NCI-H2081 (cell line): ENCODE measurements at regions not wholly inside any gene's neighbourhood (a gene's known extent, or its start where the extent isn't known, plus 50 kb on each side); places are given as distances from the start of the nearest gene placed in this dataset.

Source experiments
- DNase-seq, 2 experiments: peaks; one replicate each; lab custom pipeline; 2025; lab: John Stamatoyannopoulos, UW

DNA sequence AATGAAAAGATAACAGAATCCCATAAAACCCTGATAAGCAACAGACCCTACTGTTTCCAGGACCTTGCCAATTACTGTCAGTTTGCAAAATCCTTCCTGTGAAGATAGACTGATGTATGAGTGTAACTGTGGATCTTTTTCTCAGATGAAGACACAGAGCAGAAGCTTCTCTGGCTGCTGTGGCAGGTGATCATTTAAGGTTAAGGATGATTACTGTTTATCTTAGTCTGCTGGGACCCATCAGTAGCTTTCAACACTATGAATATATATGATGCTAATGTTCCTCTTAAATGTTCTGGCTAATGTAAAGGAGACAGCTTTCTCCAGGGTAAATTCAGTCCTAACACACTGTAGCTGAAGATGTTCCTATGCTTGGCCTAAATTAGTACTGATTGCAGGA, 56.0 kb upstream of the CTTNBP2 start:
- no peak for DNase-seq

GRCh38 chr7:117931314-117931713, 58.1 kb upstream of the CTTNBP2 start:
- no peak for DNase-seq

DNA sequence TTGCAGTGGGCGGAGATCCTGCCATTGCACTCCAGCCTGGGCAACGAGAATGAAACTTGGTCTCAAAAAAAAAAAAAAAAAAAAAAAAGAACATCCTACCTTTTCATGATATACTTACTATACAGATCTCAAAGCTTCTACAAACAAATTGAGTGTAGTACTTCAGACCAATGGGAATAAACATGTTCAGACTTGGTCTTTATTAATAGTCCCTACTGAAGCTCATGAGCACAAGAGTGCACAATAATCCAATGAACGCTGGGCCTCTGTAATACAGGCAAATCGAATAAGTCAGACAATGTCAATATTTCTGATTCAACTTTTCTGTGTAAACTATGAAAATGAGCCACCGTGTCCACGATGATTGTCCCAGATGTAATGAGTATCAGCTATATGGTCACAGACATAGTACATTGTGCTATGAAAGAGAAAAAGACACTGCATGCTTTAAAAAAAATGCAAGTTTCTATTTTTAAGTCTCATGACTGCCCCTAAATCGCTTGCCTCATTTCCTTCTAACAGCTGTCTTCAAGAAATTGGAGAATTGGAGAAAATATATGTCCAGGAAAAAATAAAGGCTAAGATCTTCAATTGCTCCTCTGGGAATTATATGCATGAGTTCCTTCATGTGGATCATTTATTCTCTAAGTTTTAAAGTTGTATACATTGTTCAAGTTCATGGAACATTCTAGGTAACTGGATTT, 64.0 kb upstream of the CTTNBP2 start:
- no peak for DNase-seq

DNA sequence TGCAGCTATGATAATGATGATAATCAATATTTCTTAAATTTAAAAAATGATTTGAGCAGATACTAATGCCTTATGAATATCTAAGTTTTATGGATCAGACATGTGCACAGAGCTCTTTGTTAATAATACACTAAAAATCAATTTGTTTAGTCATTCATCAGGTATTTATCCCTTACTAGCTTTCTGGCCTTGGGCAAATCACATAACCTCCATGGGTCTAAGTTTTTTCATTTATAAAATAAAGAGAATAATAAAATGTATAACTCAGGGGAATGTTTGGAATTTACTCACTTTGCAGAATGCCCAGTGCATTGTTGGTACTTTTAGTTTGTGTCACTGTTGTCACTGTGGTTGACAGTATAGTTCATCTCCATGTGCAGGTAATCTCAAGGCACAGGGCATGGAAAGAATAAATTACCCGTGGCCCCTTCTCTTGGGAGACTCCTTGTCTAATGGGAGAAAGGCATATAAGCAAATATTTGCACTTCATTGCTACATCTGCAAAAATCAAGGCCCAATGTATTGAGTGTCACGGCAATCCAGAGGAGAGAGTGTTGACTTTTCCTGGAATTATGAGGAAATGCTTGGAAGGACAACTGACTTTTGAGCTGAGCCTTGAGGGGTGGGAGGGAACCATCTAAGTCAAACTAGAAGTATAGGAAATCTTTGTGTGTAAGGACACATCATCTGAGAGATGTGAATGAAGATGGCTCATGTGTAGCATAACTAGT, 64.7 kb upstream of the CTTNBP2 start:
- no peak for DNase-seq

DNA sequence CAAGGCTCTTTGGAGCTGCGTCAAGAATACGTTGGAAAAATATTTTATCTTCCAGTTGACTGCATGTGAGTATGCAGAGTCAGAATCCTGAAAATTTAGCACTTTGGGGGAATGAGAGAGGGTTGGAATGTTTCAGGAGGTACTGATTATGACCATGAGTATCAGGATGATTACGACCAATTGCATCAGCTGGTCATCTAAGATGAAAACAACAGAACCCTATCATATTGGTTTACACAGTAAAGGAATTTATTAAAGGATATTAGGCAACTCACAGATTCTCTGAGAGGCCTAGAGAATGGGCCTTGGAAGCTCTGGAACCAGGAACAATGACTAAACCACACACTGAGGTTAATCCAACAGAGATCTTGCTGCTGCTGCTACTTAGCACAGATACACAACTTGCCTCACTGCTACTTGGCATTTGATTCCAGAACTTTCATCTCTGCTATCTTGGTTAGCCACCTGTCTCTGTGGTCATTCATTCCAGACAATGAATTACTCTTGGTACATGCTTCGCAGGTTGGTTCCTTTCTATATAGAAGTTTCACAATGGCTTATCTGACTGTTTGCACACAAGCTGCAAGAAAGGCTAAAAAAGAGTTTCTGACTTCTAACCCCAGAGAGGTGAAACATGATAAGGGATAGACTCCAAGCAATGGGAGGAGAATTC, 68.0 kb upstream of the CTTNBP2 start:
- no peak for DNase-seq

- no peak for DNase-seq
These were observed 69.5 kb upstream of the CTTNBP2 start for GRCh38 chr7:117942780-117943179.

DNA sequence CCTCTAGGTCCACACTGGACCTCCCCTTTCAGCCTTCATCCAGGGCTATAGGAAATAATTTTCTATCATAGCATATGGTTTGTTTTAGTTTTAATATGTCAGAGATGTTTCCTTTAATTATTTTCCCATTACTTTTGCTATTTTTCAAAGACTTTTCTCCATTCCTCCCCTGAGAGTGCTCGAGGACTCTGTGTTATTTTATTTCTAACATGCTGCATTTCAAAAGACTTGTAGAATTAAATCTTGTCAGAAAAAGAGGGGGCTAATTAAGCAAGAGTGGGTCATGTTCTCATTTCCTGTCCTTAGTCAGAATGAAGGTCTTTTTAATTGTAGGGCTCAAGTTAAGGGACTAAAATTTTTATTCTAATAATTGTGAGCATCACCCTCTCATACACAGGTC, 71.6 kb upstream of the CTTNBP2 start:
- DNase-seq: no peak

DNA sequence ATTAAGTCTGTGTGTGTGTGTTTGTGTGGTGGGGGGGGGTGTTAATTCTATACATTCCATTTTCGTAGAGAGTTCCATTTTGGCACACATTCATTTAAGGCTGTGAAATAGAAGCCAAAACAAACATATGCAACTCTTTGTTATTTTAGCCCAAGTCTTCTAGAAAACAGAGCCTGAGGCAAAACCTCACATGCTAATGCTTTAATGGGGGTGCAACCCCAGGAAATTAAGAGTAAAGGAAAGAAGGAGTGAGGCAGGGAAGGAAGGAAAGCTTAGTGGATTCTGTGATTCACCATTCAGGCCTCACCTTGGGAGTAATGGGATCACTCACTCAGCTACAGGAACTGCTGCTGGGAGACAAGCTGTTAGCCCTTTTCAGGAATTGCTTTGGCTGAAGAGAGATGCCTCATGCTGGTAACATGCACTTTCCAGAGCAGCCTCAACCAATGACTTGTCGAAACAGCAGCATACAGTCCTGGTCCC, 73.0 kb upstream of the CTTNBP2 start:
- DNase-seq: peak; percentile 25 to 37

- DNase-seq: no peak
These were observed 76.0 kb upstream of the CTTNBP2 start for GRCh38 chr7:117949232-117949631.

DNA sequence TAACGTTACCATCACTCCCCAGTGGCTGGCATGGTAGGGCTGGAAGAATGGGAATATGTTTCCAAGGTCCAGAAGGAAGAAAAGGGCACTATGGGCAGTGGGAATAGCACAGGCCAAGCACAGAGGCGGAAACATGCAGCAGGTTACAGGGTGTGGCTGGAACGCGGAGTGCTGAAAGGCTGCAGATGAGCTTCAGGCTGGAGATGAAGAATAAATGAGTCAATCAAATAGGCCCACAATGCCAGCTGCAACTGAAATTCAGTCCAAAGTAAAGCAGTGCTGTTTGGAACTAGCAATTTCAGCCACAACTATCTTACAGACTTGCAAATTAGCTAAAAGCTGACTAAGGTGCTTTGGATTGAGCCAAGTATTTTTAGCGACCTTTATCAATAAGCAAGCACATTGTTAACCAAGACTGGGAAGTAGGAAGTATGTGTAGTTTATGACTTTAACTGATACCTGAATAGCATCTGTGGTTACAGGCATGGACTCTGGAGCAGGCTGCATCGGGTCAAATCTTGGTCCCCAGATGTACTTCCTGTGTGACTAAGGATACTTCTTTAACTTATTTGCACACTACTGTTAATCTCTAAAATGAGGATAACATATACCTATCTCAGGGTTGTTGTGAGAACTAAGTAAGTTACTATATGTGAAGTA, 77.5 kb upstream of the CTTNBP2 start:
- no peak for DNase-seq

DNA sequence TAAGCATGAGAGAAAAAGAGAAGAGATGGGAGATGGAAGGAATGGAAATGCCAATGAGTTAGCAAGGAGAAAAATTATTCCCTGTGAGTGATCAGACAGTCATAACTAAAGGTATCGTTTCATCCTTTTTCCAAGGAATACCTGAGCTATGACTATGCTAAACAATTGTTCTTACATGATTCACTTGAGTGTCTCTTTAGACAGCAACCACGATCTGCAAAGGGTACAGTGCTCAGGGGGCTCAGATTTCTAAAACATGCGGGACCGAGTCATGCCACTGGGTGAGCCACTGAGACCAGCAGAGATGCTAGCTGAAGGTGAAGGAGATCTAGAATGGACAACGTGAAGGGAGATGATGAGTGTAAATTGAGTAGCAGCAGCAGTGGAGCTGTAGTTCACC, 78.0 kb upstream of the CTTNBP2 start:
- DNase-seq: no peak

- peak in 1 of 2 experiments; percentile 55 for DNase-seq
These were observed 78.5 kb upstream of the CTTNBP2 start for GRCh38 chr7:117951691-117952280.

- DNase-seq: peak in 1 of 2 experiments; percentile 35
These were observed 81.8 kb upstream of the CTTNBP2 start for GRCh38 chr7:117955046-117955445.

GRCh38 chr7:117960351-117960750, 87.1 kb upstream of the CTTNBP2 start:
- DNase-seq: no peak

DNA sequence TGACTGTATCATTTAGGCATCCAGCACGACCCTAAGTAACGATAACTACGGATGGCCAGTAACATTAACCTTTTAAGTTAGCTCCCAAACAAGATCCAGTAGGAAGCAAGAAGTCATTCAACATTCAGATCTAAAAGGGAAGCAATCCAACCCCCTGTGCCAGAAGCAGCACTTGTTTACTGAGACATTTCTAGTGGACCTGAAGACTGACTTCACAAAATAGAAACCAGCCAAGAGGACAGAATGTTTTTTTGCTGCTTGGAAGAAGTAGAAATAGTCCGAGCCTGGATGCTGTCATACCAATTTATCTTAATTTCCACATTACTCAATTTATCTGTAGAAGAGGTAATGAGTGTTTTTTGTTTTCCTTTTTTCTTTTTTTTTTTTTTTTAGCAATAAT, 88.0 kb upstream of the CTTNBP2 start:
- DNase-seq: no peak

GRCh38 chr7:117962366-117962994, 89.2 kb upstream of the CTTNBP2 start:
- no peak for DNase-seq

GRCh38 chr7:117963264-117964197, 90.3 kb upstream of the CTTNBP2 start:
- no peak for DNase-seq

DNA sequence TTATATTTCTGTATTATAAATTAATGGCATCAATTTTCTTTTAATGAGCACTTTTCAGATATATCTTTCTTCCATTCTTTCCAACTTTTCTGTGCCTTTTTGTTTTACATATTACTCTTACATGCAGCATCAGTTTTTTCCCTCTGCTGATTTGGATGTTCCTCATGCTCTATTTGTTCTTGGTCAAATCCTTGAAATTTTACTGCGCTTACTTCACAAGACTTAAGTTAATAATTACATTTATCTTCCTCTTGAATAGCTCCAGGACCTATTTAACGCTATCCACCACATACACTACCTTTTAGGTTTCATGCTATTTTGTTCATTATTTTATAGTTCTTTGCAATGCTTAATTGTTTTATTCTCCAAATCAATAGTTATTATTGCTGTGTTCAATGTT, 97.6 kb upstream of the CTTNBP2 start:
- no peak for DNase-seq

- no peak for DNase-seq
These were observed 98.5 kb upstream of the CTTNBP2 start for GRCh38 chr7:117971556-117972244.

GRCh38 chr7:117972606-117973005, 99.4 kb upstream of the CTTNBP2 start:
- DNase-seq: no peak
